GM06990 (cell line): ENCODE measurements at regions not wholly inside any gene's neighbourhood (a gene's known extent, or its start where the extent isn't known, plus 50 kb on each side); places are given as distances from the start of the nearest gene placed in this dataset.

Source experiments
- DNase-seq: peaks from one replicate; pipeline ENCODE4 v3.0.0-alpha.2; 2011; ENCODE audit not compliant: insufficient read length; ENCODE audit errors: extremely low read depth
- H3K27me3 ChIP-seq: replicated peaks from 2 replicates; pipeline ENCODE4 v1.6.0; 2011; ENCODE audit warnings: low read length; ENCODE audit not compliant: control insufficient read depth, insufficient read depth
- H3K36me3 ChIP-seq: 2 replicates; pipeline ENCODE4 v1.5.1; 2011; ENCODE audit warnings: low read length; ENCODE audit not compliant: control insufficient read depth, insufficient read depth
- H3K4me3 ChIP-seq: replicated peaks from 2 replicates; pipeline ENCODE4 v1.5.1; 2011; ENCODE audit warnings: low read depth, mild to moderate bottlenecking, control low read depth, low read length
- CTCF ChIP-seq: IDR thresholded peaks from 2 replicates; pipeline ENCODE4 v1.5.1; 2011; ENCODE audit warnings: low read length, control low read depth, mild to moderate bottlenecking, inconsistent platforms; ENCODE audit not compliant: insufficient read depth, poor library complexity, severe bottlenecking

GRCh38 chr7:46791188-46791587, 790.7 kb downstream of the TNS3 start:
- Histone ChIP-seq H3K36me3 (no peaks in the 10 kb centered on the region), H3K4me3 (no peak overlapping the region), H3K27me3 (no peaks in the 10 kb centered on the region)
- no peak for DNase-seq
- no peak for TF ChIP-seq CTCF

GRCh38 chr7:46786995-46787394, 794.9 kb downstream of the TNS3 start:
- H3K4me3 ChIP-seq, result no peak overlapping the region
- H3K36me3 ChIP-seq, result no peaks in the 10 kb centered on the region
- no peaks in the 10 kb centered on the region for H3K27me3 ChIP-seq
- no peak for DNase-seq
- TF ChIP-seq CTCF, result no peak

GRCh38 chr7:46786221-46786954, 795.5 kb downstream of the TNS3 start:
- DNase-seq, result no peak
- H3K4me3 ChIP-seq, result no peak overlapping the region
- H3K27me3 ChIP-seq, result no peaks in the 10 kb centered on the region
- no peak for TF ChIP-seq CTCF
- no peaks in the 10 kb centered on the region for H3K36me3 ChIP-seq

GRCh38 chr7:46784732-46785131, 797.2 kb downstream of the TNS3 start:
- H3K36me3 ChIP-seq, result no peaks in the 10 kb centered on the region
- H3K27me3 ChIP-seq, result no peaks in the 10 kb centered on the region
- DNase-seq, result no peak

GRCh38 chr7:46781901-46782439, 799.9 kb downstream of the TNS3 start:
- DNase-seq, result no peak
- Histone ChIP-seq H3K4me3 (no peak overlapping the region), H3K27me3 (no peaks in the 10 kb centered on the region), H3K36me3 (no peaks in the 10 kb centered on the region)
- TF ChIP-seq CTCF, result no peak

More at GRCh38 chr7:46784732-46785131, 797.2 kb downstream of the TNS3 start:
- H3K4me3 ChIP-seq, result no peak overlapping the region
- TF ChIP-seq CTCF, result no peak
